GM21367 (cell line): ENCODE measurements at regions not wholly inside any gene's neighbourhood (a gene's known extent, or its start where the extent isn't known, plus 50 kb on each side); places are given as distances from the start of the nearest gene placed in this dataset.

Experiments used
- ATAC-seq: cut with Tn5 transposase; IDR thresholded peaks from one replicate; pipeline ENCODE4 v1.9.1; 2021; ENCODE audit not compliant: unreplicated experiment

DNA sequence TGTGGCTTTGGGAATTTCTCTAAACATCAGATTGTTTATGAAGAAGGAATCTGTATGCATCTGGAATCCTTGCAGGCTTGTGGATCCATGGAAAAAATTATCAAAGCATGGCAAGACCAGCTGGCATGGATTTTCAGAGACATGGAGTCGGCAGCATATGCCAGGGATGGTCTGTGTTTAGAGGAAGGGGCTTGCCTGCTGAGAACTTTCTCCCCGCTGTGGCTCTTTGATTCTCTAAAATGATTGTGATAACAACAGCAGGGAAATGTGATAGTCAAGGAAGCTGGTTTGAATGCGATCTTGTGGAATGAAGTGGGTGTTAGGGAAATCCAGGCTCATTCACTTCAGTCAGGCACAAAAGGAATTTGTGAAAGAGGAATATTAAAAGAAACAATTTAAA lies 245.7 kb upstream of the THRB start:
- ATAC-seq, result no peak

DNA sequence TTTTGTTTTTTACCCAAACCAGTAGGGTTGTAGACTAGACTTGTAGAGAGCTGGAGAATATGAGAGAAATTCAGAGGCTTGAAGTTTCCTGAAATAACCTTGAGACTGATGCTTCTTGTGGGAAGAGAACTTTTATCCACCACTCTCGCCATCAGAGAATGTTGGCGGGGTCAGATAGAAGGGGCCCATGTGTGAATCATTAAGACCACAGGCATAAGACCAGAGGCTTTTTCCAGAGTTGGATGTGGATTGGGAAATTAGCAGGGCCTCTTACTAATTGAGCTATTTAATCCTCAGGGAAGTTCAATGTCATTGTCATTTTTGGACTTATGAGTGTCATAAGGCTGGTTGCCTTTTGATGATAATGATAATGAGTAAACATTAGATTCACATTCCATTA lies 246.9 kb upstream of the THRB start:
- no peak for ATAC-seq

GRCh38 chr3:24748520-24748919 lies 253.9 kb upstream of the THRB start:
- no peak for ATAC-seq

DNA sequence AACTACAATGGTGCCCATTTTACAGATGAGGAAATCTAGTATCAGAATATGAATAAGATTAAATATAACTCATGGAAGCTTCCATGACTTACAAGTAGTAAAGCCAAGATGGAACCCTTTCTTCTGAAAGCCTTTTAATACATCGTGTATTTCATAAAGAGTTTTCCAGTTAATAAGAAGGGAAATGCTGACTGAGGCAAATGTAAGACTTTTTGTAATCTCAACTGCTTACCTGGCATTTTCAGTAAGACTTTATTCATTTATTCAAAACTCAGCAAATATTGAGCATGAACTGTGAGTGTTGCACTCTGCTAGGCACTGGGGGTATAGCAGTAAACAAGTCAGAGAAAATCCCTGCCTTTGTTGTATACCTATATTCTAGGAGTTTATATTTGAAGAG lies 256.4 kb upstream of the THRB start:
- ATAC-seq, result no peak

DNA sequence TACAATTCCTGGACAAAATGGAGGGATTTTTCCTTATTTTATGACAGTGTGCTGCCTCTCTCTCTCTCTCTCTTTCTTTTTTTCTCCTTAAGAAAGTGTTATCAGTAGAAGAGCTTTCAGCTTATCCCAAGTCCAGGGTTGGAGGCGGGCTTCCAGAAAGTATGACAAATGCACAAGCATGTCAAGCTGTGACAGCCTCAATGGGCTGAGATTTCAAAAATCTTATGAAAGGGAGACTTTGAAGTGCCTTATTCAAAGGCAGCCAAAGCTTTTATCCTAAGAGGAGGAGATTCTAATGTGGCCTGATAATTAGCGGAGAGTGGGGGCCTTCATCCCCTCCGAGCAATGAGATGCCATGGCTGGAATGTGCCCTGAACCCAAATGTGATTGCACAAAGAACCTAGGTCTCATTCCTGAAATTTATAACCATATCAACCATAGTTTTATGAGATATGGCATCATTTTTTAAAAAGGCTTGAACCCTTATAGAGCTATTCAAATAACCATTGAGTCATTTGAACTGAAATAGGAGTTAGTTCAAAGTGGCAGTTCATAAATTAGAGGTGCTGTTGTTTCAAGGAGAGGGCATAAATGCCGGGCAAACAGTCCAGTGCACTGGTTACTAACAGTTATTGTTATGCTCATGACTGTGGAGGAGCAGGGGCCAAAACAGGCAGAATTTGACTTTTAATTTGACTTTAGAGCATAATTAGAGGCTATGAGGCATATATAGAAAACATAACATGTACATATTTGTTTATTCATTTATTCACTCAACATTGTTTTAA lies 261.6 kb upstream of the THRB start:
- ATAC-seq, result no peak

DNA sequence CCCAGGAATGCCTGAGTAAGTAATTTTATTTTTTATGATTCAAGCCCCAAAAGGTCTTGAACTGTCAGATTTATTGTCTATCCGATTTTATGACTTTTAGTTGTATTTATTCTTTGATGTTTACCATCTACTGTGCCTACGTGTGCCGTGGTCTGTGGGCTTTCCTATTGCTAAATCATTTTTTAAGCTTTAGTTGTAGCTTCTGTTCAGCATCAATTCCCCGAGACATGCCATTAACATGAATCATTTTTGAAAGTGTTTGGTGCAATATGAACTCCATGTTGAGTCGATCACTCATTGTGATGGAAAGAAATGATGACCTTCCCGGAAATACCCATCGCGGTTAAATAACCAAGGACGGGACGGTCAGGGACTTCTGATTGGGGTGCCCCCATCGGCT lies 268.7 kb upstream of the THRB start:
- ATAC-seq, result no peak

DNA sequence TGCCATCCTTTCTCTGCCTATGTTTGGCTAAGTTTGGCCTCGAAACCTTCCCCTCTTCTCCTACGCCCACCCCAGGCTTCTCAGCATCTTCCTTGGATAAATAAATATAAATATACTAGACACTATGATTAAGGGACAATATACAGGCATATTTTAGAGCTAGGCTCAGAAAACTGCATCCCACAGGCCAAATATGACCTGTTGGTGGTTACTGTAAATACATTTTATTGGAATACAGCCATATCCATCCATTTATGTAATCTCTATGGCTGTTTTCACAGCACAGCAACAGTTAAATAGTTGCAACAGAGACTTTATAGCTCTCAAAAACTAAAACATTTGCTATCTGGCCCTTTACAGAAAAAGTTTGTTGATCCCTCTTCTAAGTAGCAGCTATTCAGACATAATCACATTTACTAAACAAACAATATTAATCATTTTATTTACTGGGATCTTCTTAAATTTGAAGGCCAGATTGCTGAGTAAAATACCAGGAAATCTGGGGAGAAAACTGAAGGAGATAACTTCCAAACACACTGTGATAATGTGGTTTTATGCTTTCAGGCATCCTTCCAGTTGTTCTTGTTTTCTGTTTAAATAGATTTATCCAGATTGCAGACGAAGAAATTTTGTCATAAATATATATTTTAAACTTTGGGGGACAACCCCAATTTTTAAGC lies 269.7 kb upstream of the THRB start:
- no peak for ATAC-seq

- no peak for ATAC-seq
Observed at GRCh38 chr3:24765399-24765798, 270.7 kb upstream of the THRB start.

GRCh38 chr3:24769918-24770317 lies 275.3 kb upstream of the THRB start:
- no peak for ATAC-seq

GRCh38 chr3:24773798-24774197 lies 279.1 kb upstream of the THRB start:
- ATAC-seq, result peak; percentile 87

DNA sequence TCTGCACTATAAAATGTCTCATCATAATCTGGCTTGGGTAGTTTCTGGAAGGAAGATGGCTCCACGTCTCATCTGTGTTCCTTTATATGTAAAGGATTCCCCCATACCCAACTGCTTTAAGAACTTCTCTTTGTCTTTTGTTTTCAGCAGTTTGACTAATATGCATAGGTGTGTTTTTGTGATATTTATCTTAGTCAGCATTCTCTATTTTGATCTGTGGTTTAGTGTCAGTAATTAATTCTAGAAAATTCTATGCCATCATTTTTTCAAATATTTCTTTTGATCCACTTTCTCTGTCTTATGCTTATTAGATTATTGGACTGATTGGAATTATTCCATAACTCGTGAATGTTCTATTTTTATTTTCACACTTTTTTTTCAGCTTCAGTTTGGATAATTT lies 286.3 kb upstream of the THRB start:
- ATAC-seq, result no peak

- no peak for ATAC-seq
Observed at GRCh38 chr3:24781454-24781853, 286.8 kb upstream of the THRB start.

- no peak for ATAC-seq
Observed at GRCh38 chr3:24793896-24794295, 299.2 kb upstream of the THRB start.

DNA sequence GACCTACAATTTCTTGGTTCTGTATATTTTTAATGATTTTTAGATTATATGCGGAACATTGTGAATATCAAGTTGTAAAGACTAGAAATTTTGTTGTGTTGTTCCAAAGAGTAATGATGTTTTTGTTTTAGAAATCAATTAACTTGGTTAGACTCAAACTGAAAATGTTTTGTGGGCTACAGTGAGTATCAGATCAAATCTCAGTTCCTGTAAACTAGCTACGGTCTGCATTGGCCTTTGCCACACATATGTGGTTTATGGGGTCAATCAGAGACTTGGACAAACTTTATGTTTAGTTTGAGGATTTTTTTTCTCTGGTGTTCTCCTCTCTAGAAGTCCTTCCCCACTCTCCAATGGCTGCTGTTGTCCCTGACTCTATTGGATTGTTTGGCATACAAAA lies 308.0 kb upstream of the THRB start:
- ATAC-seq, result peak; percentile 97

DNA sequence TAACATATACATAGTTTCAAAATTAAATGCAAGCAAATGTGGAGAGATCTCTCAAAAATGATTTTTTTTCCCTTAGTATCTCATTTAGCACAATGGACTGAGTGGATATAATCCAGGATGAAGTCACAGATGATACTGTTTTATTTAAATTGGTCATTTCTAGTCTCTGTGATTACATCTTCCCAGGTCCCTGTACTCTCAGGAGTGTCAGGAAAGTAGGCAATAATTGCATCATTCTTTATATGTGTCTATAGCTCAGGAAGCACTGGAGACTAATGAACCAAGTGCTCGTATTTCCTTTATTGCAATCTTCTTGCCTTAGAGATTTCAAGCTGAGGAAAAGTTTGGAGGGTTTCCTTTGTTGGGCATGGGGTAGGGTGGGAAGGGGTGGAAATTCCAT lies 309.4 kb upstream of the THRB start:
- no peak for ATAC-seq

DNA sequence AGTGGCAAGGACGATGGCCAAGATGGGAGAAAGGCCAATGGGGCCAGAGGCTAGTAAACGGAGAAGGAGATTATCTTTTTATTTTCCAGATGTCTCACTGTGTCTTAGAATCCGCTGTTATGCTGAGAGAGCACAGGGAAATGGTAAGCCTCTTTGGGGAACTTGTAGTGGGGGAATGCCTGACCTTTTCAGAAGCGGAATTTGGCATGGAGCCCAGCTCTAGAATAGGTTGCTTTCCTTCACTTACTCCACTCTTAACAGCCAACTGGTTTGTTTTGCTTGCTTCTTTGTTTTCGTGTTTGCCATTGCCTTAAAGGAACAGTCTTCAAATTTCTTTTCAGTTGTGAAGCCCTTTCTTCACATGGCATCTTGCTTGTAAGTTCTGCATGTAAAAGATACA lies 316.2 kb upstream of the THRB start:
- no peak for ATAC-seq

DNA sequence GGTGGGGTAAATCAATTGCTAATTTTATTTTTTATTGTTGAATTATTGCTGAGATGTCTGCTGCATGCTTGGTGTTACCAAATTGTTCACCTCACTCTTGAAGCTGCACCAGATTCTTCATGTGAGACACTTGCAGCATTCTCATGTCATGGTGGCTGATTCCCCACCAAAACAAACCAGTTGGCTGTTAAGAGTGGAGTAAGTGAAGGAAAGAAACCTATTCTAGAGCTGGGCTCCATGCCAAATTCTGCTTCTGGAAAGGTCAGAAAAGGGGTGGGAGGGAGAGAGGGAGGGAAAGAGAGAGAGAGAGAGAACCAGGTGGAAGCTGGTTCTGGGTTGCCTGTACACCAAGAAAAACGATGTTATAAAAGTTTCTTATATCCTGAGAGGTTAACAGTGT lies 317.5 kb upstream of the THRB start:
- no peak for ATAC-seq

DNA sequence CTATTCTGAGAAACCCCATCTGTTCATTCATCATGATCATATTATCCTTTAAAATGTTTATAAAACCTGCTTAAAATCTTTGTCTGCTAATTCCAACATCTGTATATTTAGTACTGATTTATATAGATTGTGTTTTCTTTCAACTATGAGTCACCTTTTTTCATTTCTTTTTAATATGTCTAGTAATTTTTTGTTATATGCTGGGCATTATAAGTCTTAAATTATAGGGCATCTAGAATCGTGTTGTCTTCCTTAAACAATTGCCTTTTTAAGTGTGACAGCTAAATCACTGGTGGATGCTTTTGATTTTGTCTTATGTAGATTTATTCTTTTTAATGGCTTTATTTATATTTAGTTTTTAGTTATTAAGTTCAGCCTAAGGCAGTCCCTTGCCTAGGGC lies 323.4 kb upstream of the THRB start:
- ATAC-seq, result no peak

DNA sequence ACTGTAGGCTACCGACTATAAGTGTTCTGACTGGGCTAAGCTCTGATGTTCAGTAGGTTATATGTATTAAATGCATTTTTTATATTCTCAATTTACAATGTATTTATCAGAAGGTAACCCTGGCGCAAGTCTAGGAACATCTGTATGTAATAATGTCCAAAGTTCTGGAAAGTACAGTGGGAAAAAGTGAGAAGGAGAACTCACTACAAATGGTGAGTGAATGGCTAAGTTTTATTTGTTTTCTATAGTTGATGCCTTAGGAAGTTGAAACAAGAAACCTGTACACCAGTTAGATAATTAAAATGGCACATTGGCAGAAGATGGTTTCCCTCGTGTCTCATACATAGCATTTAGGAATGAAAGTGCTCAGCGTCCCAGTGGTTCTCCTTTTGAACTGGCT lies 333.4 kb upstream of the THRB start:
- ATAC-seq, result no peak

DNA sequence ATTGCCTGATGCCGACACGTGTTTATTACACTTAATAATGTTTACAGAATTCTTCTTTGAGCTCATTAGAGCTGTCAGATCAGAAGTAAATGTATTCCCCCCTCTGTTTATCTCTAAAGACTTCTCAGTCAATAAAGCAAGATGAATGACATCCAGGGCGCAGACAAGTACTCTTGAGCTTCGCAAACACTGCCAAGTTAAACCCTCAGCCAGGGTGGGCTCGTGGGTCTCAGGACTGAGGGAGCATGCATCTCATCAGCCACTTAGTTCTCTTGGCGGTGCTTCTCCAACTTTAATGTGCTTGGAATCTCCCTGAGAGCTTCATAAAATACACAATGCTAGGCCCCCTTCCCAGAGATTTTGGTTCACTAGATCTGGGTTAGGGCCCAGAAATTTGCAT lies 333.9 kb upstream of the THRB start:
- ATAC-seq, result no peak

GRCh38 chr3:24829011-24829581 lies 334.4 kb upstream of the THRB start:
- ATAC-seq, result no peak

DNA sequence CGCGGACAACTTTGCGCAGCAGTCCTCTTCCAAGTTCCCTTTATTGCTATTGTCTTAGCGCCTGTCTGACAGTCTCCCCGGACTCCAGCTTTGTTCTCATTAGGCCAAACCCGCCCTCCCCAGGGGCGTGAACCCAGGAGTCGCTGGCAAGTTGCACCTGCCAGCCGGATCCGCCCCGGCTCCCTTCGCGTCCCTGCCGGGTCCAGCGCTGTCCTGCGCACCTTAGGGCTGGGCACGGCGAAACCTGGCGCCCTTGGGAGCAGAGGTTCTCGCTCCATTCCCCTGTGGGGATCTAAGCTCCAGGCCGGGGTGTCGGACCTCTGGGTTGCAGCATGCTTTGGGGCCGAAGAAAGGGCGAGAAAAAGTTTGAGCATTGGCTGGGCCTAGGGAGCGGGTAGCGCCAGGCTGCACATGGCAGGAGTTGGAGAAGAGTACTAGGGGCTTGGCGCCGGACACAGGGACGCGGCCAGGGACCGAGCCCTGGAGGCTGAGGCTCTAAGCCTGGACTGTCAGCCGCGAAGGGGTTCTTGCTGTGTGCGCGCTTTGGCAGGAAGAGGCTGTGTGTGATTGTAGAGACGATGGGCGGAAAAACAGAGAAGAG lies 335.1 kb upstream of the THRB start:
- no peak for ATAC-seq
